ENCODE measurements at regions not wholly inside any gene's neighbourhood (a gene's known extent, or its start where the extent isn't known, plus 50 kb on each side); places are given as distances from the start of the nearest gene placed in this dataset.
"Not testable (repeated sequence)": the region's sequence is repeated elsewhere in the genome, so short reads cannot be mapped to it uniquely, and the experiment has no call there.

- Mint-ChIP-seq H3K4me1 (no peaks in the 10 kb centered on the region), H3K27ac (no peak overlapping the region), H3K9me3 (no peaks in the 10 kb centered on the region), H3K4me3 (no peak overlapping the region), H3K27me3 (peaks cover 4% of the 10 kb centered on the region), H3K36me3 (ENCODE audit: low read depth) (no peaks in the 10 kb centered on the region)
- DNase-seq: no peak
- intact Hi-C loops (cut with micrococcal nuclease): no loop called here
These were observed 222.6 kb upstream of the PIK3R1 start for GRCh38 chr5:67992923-67993322.

GRCh38 chr5:67989456-67989855 is 226.1 kb upstream of the PIK3R1 start:
- no peaks in the 10 kb centered on the region for H3K36me3 Mint-ChIP-seq (ENCODE audit: low read depth)
- H3K27me3 Mint-ChIP-seq: peaks cover 4% of the 10 kb centered on the region
- DNase-seq: no peak
- no peak overlapping the region for H3K27ac Mint-ChIP-seq
- H3K4me3 Mint-ChIP-seq: no peak overlapping the region
- no peaks in the 10 kb centered on the region for H3K4me1 Mint-ChIP-seq
- intact Hi-C loops (cut with micrococcal nuclease): no loop called here
- H3K9me3 Mint-ChIP-seq: no peaks in the 10 kb centered on the region

- intact Hi-C loops (cut with micrococcal nuclease): no loop called here
- Mint-ChIP-seq H3K27ac (no peak overlapping the region), H3K36me3 (ENCODE audit: low read depth) (no peaks in the 10 kb centered on the region), H3K27me3 (no peaks in the 10 kb centered on the region), H3K4me3 (no peak overlapping the region), H3K9me3 (no peaks in the 10 kb centered on the region), H3K4me1 (peaks cover 4% of the 10 kb centered on the region)
- DNase-seq: no peak
These were observed 228.8 kb upstream of the PIK3R1 start for GRCh38 chr5:67986761-67987160.

- no peak for DNase-seq
- H3K9me3 Mint-ChIP-seq: no peaks in the 10 kb centered on the region
- no peak overlapping the region for H3K4me3 Mint-ChIP-seq
- peaks cover 4% of the 10 kb centered on the region for H3K4me1 Mint-ChIP-seq
- no peak overlapping the region for H3K27ac Mint-ChIP-seq
- H3K27me3 Mint-ChIP-seq: no peaks in the 10 kb centered on the region
- H3K36me3 Mint-ChIP-seq (ENCODE audit: low read depth): no peaks in the 10 kb centered on the region
- intact Hi-C loops (cut with micrococcal nuclease): no loop called here
These were observed 229.7 kb upstream of the PIK3R1 start for GRCh38 chr5:67985686-67986387.

- H3K27ac Mint-ChIP-seq: no peak overlapping the region
- H3K4me3 Mint-ChIP-seq: no peak overlapping the region
- H3K36me3 Mint-ChIP-seq (ENCODE audit: low read depth): no peaks in the 10 kb centered on the region
- peaks cover 4% of the 10 kb centered on the region for H3K4me1 Mint-ChIP-seq
- intact Hi-C loops (cut with micrococcal nuclease): no loop called here
- H3K27me3 Mint-ChIP-seq: no peaks in the 10 kb centered on the region
- no peaks in the 10 kb centered on the region for H3K9me3 Mint-ChIP-seq
- DNase-seq: no peak
These were observed 231.0 kb upstream of the PIK3R1 start for GRCh38 chr5:67984546-67984945.

GRCh38 chr5:67983251-67984110 is 232.1 kb upstream of the PIK3R1 start:
- H3K9me3 Mint-ChIP-seq: no peaks in the 10 kb centered on the region

GRCh38 chr5:67982160-67982559 is 233.4 kb upstream of the PIK3R1 start:
- H3K4me1 Mint-ChIP-seq; H3K36me3 Mint-ChIP-seq (ENCODE audit: low read depth); H3K9me3 Mint-ChIP-seq; H3K27ac Mint-ChIP-seq; H3K4me3 Mint-ChIP-seq; intact Hi-C loops (cut with micrococcal nuclease); DNase-seq; H3K27me3 Mint-ChIP-seq: not testable (repeated sequence)

More at GRCh38 chr5:67983251-67984110, 232.1 kb upstream of the PIK3R1 start:
- Mint-ChIP-seq H3K4me1 (peaks cover 4% of the 10 kb centered on the region), H3K27me3 (no peaks in the 10 kb centered on the region), H3K27ac (no peak overlapping the region), H3K36me3 (ENCODE audit: low read depth) (no peaks in the 10 kb centered on the region), H3K4me3 (no peak overlapping the region)
- DNase-seq: no peak
- intact Hi-C loops (cut with micrococcal nuclease): no loop called here

GRCh38 chr5:67978171-67978570 is 237.4 kb upstream of the PIK3R1 start:
- Mint-ChIP-seq H3K27me3 (no peaks in the 10 kb centered on the region), H3K36me3 (ENCODE audit: low read depth) (no peaks in the 10 kb centered on the region), H3K4me1 (peaks cover under 1% of the 10 kb centered on the region), H3K9me3 (no peaks in the 10 kb centered on the region), H3K27ac (no peak overlapping the region), H3K4me3 (no peak overlapping the region)
- intact Hi-C loops (cut with micrococcal nuclease): no loop called here
- no peak for DNase-seq

GRCh38 chr5:67976891-67977601 is 238.5 kb upstream of the PIK3R1 start:
- DNase-seq: no peak
- Mint-ChIP-seq H3K4me1 (no peaks in the 10 kb centered on the region), H3K9me3 (no peaks in the 10 kb centered on the region), H3K4me3 (no peak overlapping the region), H3K27ac (no peak overlapping the region), H3K36me3 (ENCODE audit: low read depth) (no peaks in the 10 kb centered on the region), H3K27me3 (no peaks in the 10 kb centered on the region)
- intact Hi-C loops (cut with micrococcal nuclease): no loop called here

GRCh38 chr5:67976181-67976580 is 239.4 kb upstream of the PIK3R1 start:
- H3K36me3 Mint-ChIP-seq (ENCODE audit: low read depth): no peaks in the 10 kb centered on the region
- H3K4me3 Mint-ChIP-seq: no peak overlapping the region
- DNase-seq: no peak
- H3K9me3 Mint-ChIP-seq: no peaks in the 10 kb centered on the region
- intact Hi-C loops (cut with micrococcal nuclease): no loop called here
- H3K4me1 Mint-ChIP-seq: no peaks in the 10 kb centered on the region
- no peak overlapping the region for H3K27ac Mint-ChIP-seq
- H3K27me3 Mint-ChIP-seq: no peaks in the 10 kb centered on the region

GRCh38 chr5:67974471-67974870 is 241.1 kb upstream of the PIK3R1 start:
- DNase-seq: no peak
- no peaks in the 10 kb centered on the region for H3K4me1 Mint-ChIP-seq
- no peaks in the 10 kb centered on the region for H3K36me3 Mint-ChIP-seq (ENCODE audit: low read depth)
- H3K27ac Mint-ChIP-seq: no peak overlapping the region
- intact Hi-C loops (cut with micrococcal nuclease): no loop called here
- H3K27me3 Mint-ChIP-seq: no peaks in the 10 kb centered on the region
- H3K9me3 Mint-ChIP-seq: no peaks in the 10 kb centered on the region
- H3K4me3 Mint-ChIP-seq: no peak overlapping the region

- intact Hi-C loops (cut with micrococcal nuclease): no loop called here
- no peaks in the 10 kb centered on the region for H3K4me1 Mint-ChIP-seq
- no peaks in the 10 kb centered on the region for H3K36me3 Mint-ChIP-seq (ENCODE audit: low read depth)
- no peak for DNase-seq
- H3K4me3 Mint-ChIP-seq: no peak overlapping the region
- H3K27ac Mint-ChIP-seq: no peak overlapping the region
- no peaks in the 10 kb centered on the region for H3K27me3 Mint-ChIP-seq
- no peaks in the 10 kb centered on the region for H3K9me3 Mint-ChIP-seq
These were observed 241.5 kb upstream of the PIK3R1 start for GRCh38 chr5:67974054-67974453.

GRCh38 chr5:67971971-67972821 is 243.4 kb upstream of the PIK3R1 start:
- no peak overlapping the region for H3K4me3 Mint-ChIP-seq
- intact Hi-C loops (cut with micrococcal nuclease): no loop called here

More at GRCh38 chr5:67971971-67972821, 243.4 kb upstream of the PIK3R1 start:
- H3K27me3 Mint-ChIP-seq: no peaks in the 10 kb centered on the region
- H3K27ac Mint-ChIP-seq: no peak overlapping the region
- H3K4me1 Mint-ChIP-seq: no peaks in the 10 kb centered on the region
- DNase-seq: no peak
- no peaks in the 10 kb centered on the region for H3K9me3 Mint-ChIP-seq
- H3K36me3 Mint-ChIP-seq (ENCODE audit: low read depth): no peaks in the 10 kb centered on the region
